ENCODE measurements at regions not wholly inside any gene's neighbourhood (a gene's known extent, or its start where the extent isn't known, plus 50 kb on each side); places are given as distances from the start of the nearest gene placed in this dataset.
"Not testable (repeated sequence)": the region's sequence is repeated elsewhere in the genome, so short reads cannot be mapped to it uniquely, and the experiment has no call there.

- no peak for DNase-seq
Observed at GRCh38 chr20:52010541-52010940, 181.0 kb downstream of the ZFP64 start.

GRCh38 chr20:52008874-52009273, 182.7 kb downstream of the ZFP64 start:
- DNase-seq = no peak

GRCh38 chr20:52004715-52005114, 186.9 kb downstream of the ZFP64 start:
- peak in 3 of 58 donors; percentile 0 to 21 (median 5) for DNase-seq

- no peak for DNase-seq
Observed at GRCh38 chr20:52004018-52004417, 187.6 kb downstream of the ZFP64 start.

- no peak for DNase-seq
Observed at GRCh38 chr20:52003415-52003814, 188.2 kb downstream of the ZFP64 start.

GRCh38 chr20:52001999-52002666, 189.4 kb downstream of the ZFP64 start:
- no peak for DNase-seq

GRCh38 chr20:51997281-51997936, 194.2 kb downstream of the ZFP64 start:
- not testable (repeated sequence) for DNase-seq

- DNase-seq = no peak
Observed at GRCh38 chr20:51995551-51995951, 193.2 kb upstream of the SALL4 start.

- peak in 2 of 58 donors; percentile 1 to 2 for DNase-seq
Observed at GRCh38 chr20:51994751-51995417, 192.6 kb upstream of the SALL4 start.

GRCh38 chr20:51987812-51988211, 185.5 kb upstream of the SALL4 start:
- DNase-seq = no peak

- DNase-seq = no peak
Observed at GRCh38 chr20:51985013-51985415, 182.7 kb upstream of the SALL4 start.

GRCh38 chr20:51980277-51980676, 178.0 kb upstream of the SALL4 start:
- DNase-seq = no peak

- no peak for DNase-seq
Observed at GRCh38 chr20:51979226-51979625, 176.9 kb upstream of the SALL4 start.

- DNase-seq = no peak
Observed at GRCh38 chr20:51978070-51978501, 175.8 kb upstream of the SALL4 start.

GRCh38 chr20:51972056-51972455, 169.7 kb upstream of the SALL4 start:
- DNase-seq = no peak

- DNase-seq = no peak
Observed at GRCh38 chr20:51970858-51971257, 168.5 kb upstream of the SALL4 start.

GRCh38 chr20:51969191-51969590, 166.9 kb upstream of the SALL4 start:
- DNase-seq = no peak

- no peak for DNase-seq
Observed at GRCh38 chr20:51968151-51968550, 165.8 kb upstream of the SALL4 start.

- peak in 23 of 58 donors; percentile 0 to 44 (median 5) for DNase-seq
Observed at GRCh38 chr20:51966296-51966971, 164.1 kb upstream of the SALL4 start.

- DNase-seq = no peak
Observed at GRCh38 chr20:51961964-51962761, 159.8 kb upstream of the SALL4 start.

- DNase-seq = no peak
Observed at GRCh38 chr20:51960047-51960675, 157.8 kb upstream of the SALL4 start.
